ENCODE measurements at regions not wholly inside any gene's neighbourhood (a gene's known extent, or its start where the extent isn't known, plus 50 kb on each side); places are given as distances from the start of the nearest gene placed in this dataset.

DNA sequence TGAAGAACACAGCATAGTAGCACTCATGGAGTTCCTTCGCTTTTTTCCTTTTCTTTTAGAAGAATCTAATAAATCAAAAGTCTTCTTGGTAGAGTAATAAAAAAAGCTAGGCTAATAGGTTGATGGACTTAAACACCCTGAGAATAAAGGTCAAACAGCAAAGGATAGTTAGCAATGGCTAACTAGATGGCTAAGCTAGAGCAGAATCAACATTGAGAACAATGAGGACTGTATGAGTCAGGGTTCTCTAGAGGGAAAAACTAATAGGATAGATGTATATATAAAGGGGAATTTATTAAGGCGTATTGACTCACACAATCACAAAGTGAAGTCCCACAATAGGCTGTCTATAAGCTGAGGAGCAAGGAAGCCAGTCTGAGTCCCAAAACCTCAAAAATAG, 550.9 kb downstream of the GLUD2 start:
- TF ChIP-seq, protein P1, sequence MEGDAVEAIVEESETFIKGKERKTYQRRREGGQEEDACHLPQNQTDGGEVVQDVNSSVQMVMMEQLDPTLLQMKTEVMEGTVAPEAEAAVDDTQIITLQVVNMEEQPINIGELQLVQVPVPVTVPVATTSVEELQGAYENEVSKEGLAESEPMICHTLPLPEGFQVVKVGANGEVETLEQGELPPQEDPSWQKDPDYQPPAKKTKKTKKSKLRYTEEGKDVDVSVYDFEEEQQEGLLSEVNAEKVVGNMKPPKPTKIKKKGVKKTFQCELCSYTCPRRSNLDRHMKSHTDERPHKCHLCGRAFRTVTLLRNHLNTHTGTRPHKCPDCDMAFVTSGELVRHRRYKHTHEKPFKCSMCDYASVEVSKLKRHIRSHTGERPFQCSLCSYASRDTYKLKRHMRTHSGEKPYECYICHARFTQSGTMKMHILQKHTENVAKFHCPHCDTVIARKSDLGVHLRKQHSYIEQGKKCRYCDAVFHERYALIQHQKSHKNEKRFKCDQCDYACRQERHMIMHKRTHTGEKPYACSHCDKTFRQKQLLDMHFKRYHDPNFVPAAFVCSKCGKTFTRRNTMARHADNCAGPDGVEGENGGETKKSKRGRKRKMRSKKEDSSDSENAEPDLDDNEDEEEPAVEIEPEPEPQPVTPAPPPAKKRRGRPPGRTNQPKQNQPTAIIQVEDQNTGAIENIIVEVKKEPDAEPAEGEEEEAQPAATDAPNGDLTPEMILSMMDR (IDR thresholded peaks at IDR 0.05 in 8 of 11, conservative IDR thresholded peaks at IDR 0.05 in 3 of 11): no peak
- no peak for TF ChIP-seq POLR2A (IDR thresholded peaks at IDR 0.05)

Data from spleen (tissue), 7 donors.